GM12878 (cell line): ENCODE measurements at regions not wholly inside any gene's neighbourhood (a gene's known extent, or its start where the extent isn't known, plus 50 kb on each side); places are given as distances from the start of the nearest gene placed in this dataset.

ENCODE experiments used
- ATAC-seq: fragments of 200-7000 bp; cut with Tn5 transposase; 3 replicates; pipeline ENCODE4 v1.9.1; 2020; ENCODE audit warnings: mild to moderate bottlenecking, moderate library complexity
- BruUV-seq: library from RNA; stranded (reverse); fragments of 400-500 nt; replicated peaks from 2 replicates; lab custom pipeline; 2021; lab: Mats Ljungman, UMichigan
- CTCF ChIA-PET: fragments of 300-600 bp; sonication (Branson Sonifier 250); formaldehyde crosslinking; extraction: SDS; loops from one replicate; lab custom pipeline; 2021; ENCODE audit warnings: inconsistent platforms; lab: Yijun Ruan, JAX
- POLR2A ChIA-PET: fragments of 350-600 bp; formaldehyde crosslinking; extraction: SDS; loops from one replicate; lab custom pipeline; 2021; ENCODE audit warnings: inconsistent platforms; lab: Charles Lee
- RAD21 ChIA-PET: fragments of 300-600 bp; sonication (Branson Sonifier 250); formaldehyde crosslinking; loops from one replicate; lab custom pipeline; 2023; ENCODE audit warnings: antibody characterized with exemption; ENCODE audit not compliant: unreplicated experiment; lab: Charles Lee
- SMC1A ChIA-PET: fragments of 300-600 bp; sonication (Branson Sonifier 250); formaldehyde crosslinking; loops from one replicate; lab custom pipeline; 2023; ENCODE audit not compliant: unreplicated experiment, uncharacterized antibody; lab: Charles Lee
- DNase-seq: peaks from one replicate; pipeline ENCODE4 v3.0.0-alpha.2; 2011; ENCODE audit warnings: low read depth, low spot score
- FAIRE-seq: peaks from 3 replicates; lab custom pipeline; 2011; peaks lifted over from hg19 to GRCh38; lab: Jason Lieb, UNC
- H2AFZ ChIP-seq: 2 replicates; pipeline ENCODE4 v1.6.0; 2011; ENCODE audit warnings: low read depth, low read length, control low read depth; ENCODE audit not compliant: control insufficient read depth
- H3K27ac ChIP-seq: 2 replicates; pipeline ENCODE4 v1.5.1; 2011; ENCODE audit warnings: control low read depth; ENCODE audit not compliant: control insufficient read depth, insufficient read depth
- H3K27me3 ChIP-seq, 2 experiments: replicated peaks in 1 of 2; 2 replicates each; pipeline versions ENCODE4 v1.6.0 to v1.6.1; 2011; ENCODE audit warnings: low read length in 1 of 2; ENCODE audit not compliant: control insufficient read depth in 2 of 2, insufficient read depth in 2 of 2
- H3K36me3 ChIP-seq, 2 experiments: 2 replicates each; pipeline ENCODE4 v1.5.1; 2011; ENCODE audit warnings: low read length in 1 of 2; ENCODE audit not compliant: control insufficient read depth in 2 of 2, insufficient read depth in 2 of 2
- H3K4me1 ChIP-seq: 2 replicates; pipeline ENCODE4 v1.6.1; 2011; ENCODE audit warnings: mild to moderate bottlenecking, low read length, moderate library complexity, mixed read lengths; ENCODE audit not compliant: control insufficient read depth, insufficient read depth
- H3K4me2 ChIP-seq: 2 replicates; pipeline ENCODE4 v1.6.0; 2011; ENCODE audit warnings: control low read depth; ENCODE audit not compliant: control insufficient read depth, insufficient read depth
- H3K4me3 ChIP-seq: fragments of 200-600 bp; sonication (generic); 2 replicates; pipeline ENCODE4 v1.5.1; 2016
- H3K79me2 ChIP-seq: 2 replicates; pipeline ENCODE4 v1.6.0; 2011; ENCODE audit warnings: low read length; ENCODE audit not compliant: control insufficient read depth, insufficient read depth
- H3K9ac ChIP-seq: 2 replicates; pipeline ENCODE4 v1.8.0; 2011; ENCODE audit warnings: low read length, control low read depth, mixed read lengths; ENCODE audit not compliant: control insufficient read depth, insufficient read depth
- H3K9me3 ChIP-seq: replicated peaks from 3 replicates; pipeline ENCODE4 v1.5.1; 2011; ENCODE audit warnings: mild to moderate bottlenecking, low read length; ENCODE audit not compliant: control insufficient read depth, insufficient read depth
- H4K20me1 ChIP-seq: 2 replicates; pipeline ENCODE4 v1.6.0; 2011; ENCODE audit not compliant: control insufficient read depth, insufficient read depth
- ATF3 ChIP-seq: IDR thresholded peaks from 2 replicates; pipeline ENCODE4 v1.6.1; 2011; ENCODE audit warnings: low read depth, mild to moderate bottlenecking, low read length, moderate library complexity, borderline replicate concordance; ENCODE audit errors: extremely low read depth
- BCL3 ChIP-seq: IDR thresholded peaks from 2 replicates; pipeline ENCODE4 v1.6.1; 2011; ENCODE audit warnings: borderline replicate concordance, low read depth, mild to moderate bottlenecking, moderate library complexity, low read length; ENCODE audit not compliant: insufficient read depth, poor library complexity, severe bottlenecking
- CUX1 ChIP-seq: IDR thresholded peaks from 2 replicates; pipeline ENCODE4 v1.6.1; 2012; ENCODE audit warnings: improper control_type of control experiment, low read depth, low read length; ENCODE audit not compliant: insufficient replicate concordance
- E4F1 ChIP-seq: fragments of 450-650 bp; IDR thresholded peaks from 2 replicates; pipeline ENCODE4 v1.6.1; 2018; ENCODE audit warnings: borderline replicate concordance, mild to moderate bottlenecking; ENCODE audit not compliant: partially characterized antibody
- MEF2B ChIP-seq: fragments of 450-650 bp; IDR thresholded peaks from 2 replicates; pipeline ENCODE4 v1.6.1; 2018; ENCODE audit warnings: mild to moderate bottlenecking, moderate library complexity; ENCODE audit not compliant: partially characterized antibody, poor library complexity, severe bottlenecking
- NFIC ChIP-seq: IDR thresholded peaks from 2 replicates; pipeline ENCODE4 v1.6.1; 2012; ENCODE audit warnings: low read depth, mild to moderate bottlenecking, inconsistent platforms, low read length, moderate library complexity
- RBBP5 ChIP-seq: fragments of 200-600 bp; sonication (generic); conservative IDR thresholded peaks from 2 replicates; pipeline ENCODE4 v1.6.1; 2016
- USF1 ChIP-seq: IDR thresholded peaks from 2 replicates; pipeline ENCODE4 v1.6.1; 2011; ENCODE audit warnings: borderline replicate concordance, low read depth, mild to moderate bottlenecking, moderate library complexity, mixed read lengths, low read length; ENCODE audit not compliant: insufficient read depth; ENCODE audit errors: extremely low read length
- WGBS: methylation state at CpG from one replicate; pipeline ENCODE4 v1.1.6; 2016; ENCODE audit warnings: low lambda C conversion rate; ENCODE audit not compliant: insufficient replicate concordance, insufficient coverage; ENCODE audit errors: missing lambda C conversion rate; 5-methylcytosine and 5-hydroxymethylcytosine counted together
- in situ Hi-C: fragments of 300-500 bp; cut with MboI; formaldehyde crosslinking; loops from 9 replicates; pipeline ENCODE4 v1.14.3; 2018; ENCODE audit warnings: mixed read lengths
- intact Hi-C: fragments of 100-400 bp; cut with micrococcal nuclease; formaldehyde crosslinking; loops from one replicate; pipeline ENCODE4 v1.14.2; 2022; ENCODE audit not compliant: unreplicated experiment

GRCh38 chr1:81135524-81135923 is 665.2 kb upstream of the ADGRL2 start (continued):
- no peak for TF ChIP-seq CUX1
- TF ChIP-seq RBBP5: no peak
- TF ChIP-seq NFIC: no peak

GRCh38 chr1:81129776-81130175 is 671.0 kb upstream of the ADGRL2 start:
- intact Hi-C loops (no loop called here), in situ Hi-C loops (no loop called here)
- no peak for FAIRE-seq
- SMC1A ChIA-PET: no interaction called here
- WGBS: 31% methylated on average over 3 of the region's 3 CpGs
- RAD21 ChIA-PET: no interaction called here
- Histone ChIP-seq H3K4me3 (no peak overlapping the region), H3K27me3 (no peaks in the 10 kb centered on the region), H3K4me2 (no peak overlapping the region), H3K36me3 (no peaks in the 10 kb centered on the region), H3K4me1 (no peaks in the 10 kb centered on the region), H4K20me1 (no peaks in the 10 kb centered on the region), H2AFZ (no peak overlapping the region), H3K79me2 (no peaks in the 10 kb centered on the region), H3K9me3 (no peaks in the 10 kb centered on the region), H3K9ac (no peak overlapping the region), H3K27ac (no peak overlapping the region)
- BruUV-seq: no TSS peak
- DNase-seq: no peak
- POLR2A ChIA-PET: no interaction called here
- ATAC-seq: no peak
- CTCF ChIA-PET: interaction anchor here (0.9 kb wide), 1 partner anchor 10 kb away, joined by 3 read pairs; no protein-coding TSS in a partner anchor
- TF ChIP-seq MEF2B (no peak), E4F1 (no peak), USF1 (no peak), BCL3 (no peak), ATF3 (no peak)
